Keratinocyte (primary cell): ENCODE measurements at regions not wholly inside any gene's neighbourhood (a gene's known extent, or its start where the extent isn't known, plus 50 kb on each side); places are given as distances from the start of the nearest gene placed in this dataset.

Experiments
- DNase-seq: peaks from one replicate; pipeline ENCODE4 v3.0.0-alpha.2; 2011; ENCODE audit warnings: low read depth, missing footprints, low spot score
- FAIRE-seq: peaks from 2 replicates; lab custom pipeline; 2011; peaks lifted over from hg19 to GRCh38; lab: Jason Lieb, UNC
- H2AFZ ChIP-seq: 2 replicates; pipeline ENCODE4 v1.6.0; 2012; ENCODE audit warnings: low read length, control low read depth, inconsistent platforms; ENCODE audit not compliant: control insufficient read depth
- H3K27ac ChIP-seq: 2 replicates; pipeline ENCODE4 v1.5.1; 2011; ENCODE audit warnings: low read length; ENCODE audit not compliant: control insufficient read depth, insufficient read depth
- H3K27me3 ChIP-seq: 3 replicates; pipeline ENCODE4 v1.6.0; 2011; ENCODE audit warnings: low read length; ENCODE audit not compliant: control insufficient read depth, insufficient read depth; ENCODE audit errors: extremely low read depth
- H3K36me3 ChIP-seq, 2 experiments: 2 replicates in 1 of 2; 3 replicates in 1 of 2; pipeline ENCODE4 v1.5.1; 2011; ENCODE audit warnings: low read length in 2 of 2, mild to moderate bottlenecking in 1 of 2; ENCODE audit not compliant: control insufficient read depth in 2 of 2, insufficient read depth in 2 of 2; ENCODE audit errors: extremely low read depth in 1 of 2
- H3K4me1 ChIP-seq: 3 replicates; pipeline ENCODE4 v1.5.1; 2011; ENCODE audit warnings: low read length; ENCODE audit not compliant: control insufficient read depth, insufficient read depth; ENCODE audit errors: extremely low read depth
- H3K4me2 ChIP-seq: 3 replicates; pipeline ENCODE4 v1.6.0; 2011; ENCODE audit warnings: low read depth, low read length; ENCODE audit not compliant: control insufficient read depth, insufficient read depth; ENCODE audit errors: extremely low read depth
- H3K4me3 ChIP-seq, 3 experiments: fragments of 200-600 bp in 1 of 3; sonication (generic) in 1 of 3; 2 replicates in 2 of 3; 3 replicates in 1 of 3; pipeline ENCODE4 v1.5.1; 2011 to 2016; ENCODE audit warnings: low read length in 3 of 3, mild to moderate bottlenecking in 3 of 3, control low read depth in 2 of 3, inconsistent platforms in 1 of 3, low read depth in 1 of 3, mixed read lengths in 1 of 3, mixed run types in 1 of 3, moderate library complexity in 1 of 3; ENCODE audit not compliant: control insufficient read depth in 2 of 3, insufficient read depth in 2 of 3; ENCODE audit errors: extremely low read depth in 1 of 3
- H3K79me2 ChIP-seq: 2 replicates; pipeline ENCODE4 v1.6.0; 2012; ENCODE audit warnings: low read length; ENCODE audit not compliant: control insufficient read depth, insufficient read depth
- H3K9ac ChIP-seq: 3 replicates; pipeline ENCODE4 v1.6.0; 2011; ENCODE audit warnings: low read length; ENCODE audit not compliant: control insufficient read depth, insufficient read depth; ENCODE audit errors: extremely low read depth
- H3K9me1 ChIP-seq: 3 replicates; pipeline ENCODE4 v1.6.0; 2011; ENCODE audit warnings: low read length; ENCODE audit not compliant: control insufficient read depth, insufficient read depth; ENCODE audit errors: extremely low read depth
- H3K9me3 ChIP-seq: 2 replicates; pipeline ENCODE4 v1.5.1; 2012; ENCODE audit warnings: low read depth, low read length; ENCODE audit not compliant: control insufficient read depth
- H4K20me1 ChIP-seq: 3 replicates; pipeline ENCODE4 v1.6.0; 2011; ENCODE audit warnings: low read length; ENCODE audit not compliant: control insufficient read depth, insufficient read depth; ENCODE audit errors: extremely low read depth
- CTCF ChIP-seq, 3 experiments: IDR thresholded peaks in 1 of 3; conservative IDR thresholded peaks in 1 of 3; optimal IDR thresholded peaks in 1 of 3; 2 replicates in 2 of 3; 3 replicates in 1 of 3; pipeline versions ENCODE3 to v1.5.1; 2011; ENCODE audit warnings: low read length in 3 of 3, mild to moderate bottlenecking in 3 of 3, moderate library complexity in 2 of 3, control low read depth in 1 of 3, inconsistent platforms in 1 of 3; ENCODE audit not compliant: insufficient read depth in 2 of 3; ENCODE audit errors: extremely low read depth in 1 of 3
- EZH2 ChIP-seq: IDR thresholded peaks from one replicate; pipeline ENCODE4 v1.6.1; 2012; ENCODE audit warnings: inconsistent platforms, mild to moderate bottlenecking, low read length, moderate library complexity
- dilution Hi-C: fragments of 300-500 bp; cut with MboI; formaldehyde crosslinking; loops from one replicate; pipeline ENCODE4 v1.7.0; 2020; ENCODE audit warnings: low sequenced_read_pairs; ENCODE audit not compliant: extremely low pct_ligation_motif_present

GRCh38 chr19:28567834-28568233 is 645.1 kb downstream of the UQCRFS1 start:
- Histone ChIP-seq H3K4me3 (no peak overlapping the region), H3K79me2 (no peaks in the 10 kb centered on the region), H3K27me3 (no peaks in the 10 kb centered on the region), H3K27ac (no peak overlapping the region), H3K4me2 (no peak overlapping the region), H3K4me1 (no peaks in the 10 kb centered on the region), H3K9me3 (peaks cover 3% of the 10 kb centered on the region), H3K36me3 (no peaks in the 10 kb centered on the region), H3K9me1 (no peaks in the 10 kb centered on the region), H2AFZ (no peak overlapping the region), H4K20me1 (no peaks in the 10 kb centered on the region), H3K9ac (no peak overlapping the region)
- FAIRE-seq (no peak), DNase-seq (no peak)
- dilution Hi-C loops: no loop called here
- TF ChIP-seq EZH2: no peak
- TF ChIP-seq CTCF (optimal IDR thresholded peaks at IDR 0.05 in 1 of 3, IDR thresholded peaks at IDR 0.05 in 1 of 3, conservative IDR thresholded peaks at IDR 0.05 in 1 of 3; ENCODE audit: extremely low read depth in 1 of 3, insufficient read depth in 2 of 3, low read length in 3 of 3): no peak

GRCh38 chr19:28563964-28564921 is 648.7 kb downstream of the UQCRFS1 start:
- H4K20me1 ChIP-seq: no peaks in the 10 kb centered on the region

More at GRCh38 chr19:28563964-28564921, 648.7 kb downstream of the UQCRFS1 start:
- FAIRE-seq: no peak
- dilution Hi-C loops: no loop called here
- Histone ChIP-seq H3K79me2 (no peaks in the 10 kb centered on the region), H3K4me3 (no peak overlapping the region), H3K27me3 (no peaks in the 10 kb centered on the region), H3K27ac (no peak overlapping the region), H3K9me3 (peaks cover 2% of the 10 kb centered on the region), H2AFZ (no peak overlapping the region), H3K4me1 (no peaks in the 10 kb centered on the region), H3K9ac (no peak overlapping the region), H3K4me2 (no peak overlapping the region), H3K9me1 (no peaks in the 10 kb centered on the region), H3K36me3 (no peaks in the 10 kb centered on the region)
- no peak for DNase-seq
- no peak for TF ChIP-seq EZH2
- no peak for TF ChIP-seq CTCF (optimal IDR thresholded peaks at IDR 0.05 in 1 of 3, IDR thresholded peaks at IDR 0.05 in 1 of 3, conservative IDR thresholded peaks at IDR 0.05 in 1 of 3; ENCODE audit: extremely low read depth in 1 of 3, insufficient read depth in 2 of 3, low read length in 3 of 3)
